HepG2 (cell line): ENCODE measurements at regions not wholly inside any gene's neighbourhood (a gene's known extent, or its start where the extent isn't known, plus 50 kb on each side); places are given as distances from the start of the nearest gene placed in this dataset.

Experiments
- ATAC-seq: fragments of 200-7000 bp; cut with Tn5 transposase; 3 replicates; pipeline ENCODE4 v1.9.1; 2020; ENCODE audit warnings: mild to moderate bottlenecking, moderate library complexity
- BruUV-seq: library from RNA; stranded (reverse); fragments of 400-500 nt; replicated peaks from 2 replicates; lab custom pipeline; 2021; lab: Mats Ljungman, UMichigan
- CTCF ChIA-PET: fragments of 300-600 bp; formaldehyde crosslinking; extraction: SDS; loops from one replicate; lab custom pipeline; 2021; ENCODE audit warnings: low total read pairs, inconsistent platforms, low intra/inter-chr PET ratio; lab: Yijun Ruan, JAX
- POLR2A ChIA-PET: fragments of 350-600 bp; sonication (Branson Sonifier 250); formaldehyde crosslinking; loops from one replicate; lab custom pipeline; 2020; ENCODE audit warnings: antibody characterized with exemption, inconsistent platforms; lab: Yijun Ruan, JAX
- DNase-seq: peaks from one replicate; pipeline ENCODE4 v3.0.0-alpha.2; 2015; ENCODE audit warnings: low spot score
- FAIRE-seq: peaks from 3 replicates; lab custom pipeline; 2011; peaks lifted over from hg19 to GRCh38; lab: Jason Lieb, UNC
- H2AFZ ChIP-seq: one replicate; pipeline ENCODE4 v1.6.1; 2011; ENCODE audit warnings: low read length, inconsistent platforms
- H3K27ac ChIP-seq: fragments of 300-600 bp; 3 replicates; pipeline ENCODE4 v1.8.0; 2011; ENCODE audit warnings: mixed run types, mild to moderate bottlenecking, mixed read lengths, low read length, inconsistent platforms; ENCODE audit not compliant: insufficient read depth; ENCODE audit errors: extremely low read length
- H3K27me3 ChIP-seq, 2 experiments: fragments of 200-600 bp in 1 of 2; 2 replicates in 1 of 2; 3 replicates in 1 of 2; pipeline versions ENCODE4 v1.6.0 to v1.8.0; 2011; ENCODE audit warnings: low read length in 2 of 2, mild to moderate bottlenecking in 2 of 2, moderate library complexity in 2 of 2, inconsistent platforms in 1 of 2; ENCODE audit not compliant: insufficient read depth in 2 of 2, control insufficient read depth in 1 of 2
- H3K36me3 ChIP-seq, 2 experiments: fragments of 200-600 bp in 1 of 2; replicated peaks in 1 of 2; 2 replicates in 1 of 2; 3 replicates in 1 of 2; pipeline versions ENCODE4 v1.5.1 to v1.8.0; 2011; ENCODE audit warnings: low read length in 2 of 2, inconsistent platforms in 1 of 2; ENCODE audit not compliant: insufficient read depth in 2 of 2, control insufficient read depth in 1 of 2
- H3K4me1 ChIP-seq: 2 replicates; pipeline ENCODE4 v1.5.1; 2012; ENCODE audit warnings: low read length, inconsistent platforms; ENCODE audit not compliant: insufficient read depth
- H3K4me2 ChIP-seq: 2 replicates; pipeline ENCODE4 v1.6.0; 2011; ENCODE audit warnings: low read depth, low read length, inconsistent platforms
- H3K4me3 ChIP-seq, 3 experiments: fragments of 200-600 bp in 1 of 3; sonication (generic), shearing (Covaris generic) in 1 of 3; replicated peaks in 1 of 3; 2 replicates each; pipeline ENCODE4 v1.5.1; 2011 to 2016; ENCODE audit warnings: low read length in 3 of 3, inconsistent platforms in 2 of 3, low read depth in 2 of 3, mild to moderate bottlenecking in 2 of 3, control low read depth in 1 of 3, mixed read lengths in 1 of 3; ENCODE audit not compliant: insufficient read depth in 1 of 3
- H3K79me2 ChIP-seq: one replicate; pipeline ENCODE4 v1.6.1; 2011; ENCODE audit warnings: low read length, inconsistent platforms; ENCODE audit not compliant: insufficient read depth
- H3K9ac ChIP-seq: 2 replicates; pipeline ENCODE4 v1.6.0; 2011; ENCODE audit warnings: mild to moderate bottlenecking, low read depth, low read length, inconsistent platforms; ENCODE audit not compliant: insufficient read depth
- H3K9me3 ChIP-seq: 2 replicates; pipeline ENCODE4 v1.5.1; 2012; ENCODE audit warnings: mild to moderate bottlenecking, low read length
- H4K20me1 ChIP-seq: 2 replicates; pipeline ENCODE4 v1.6.0; 2011; ENCODE audit warnings: inconsistent platforms, mild to moderate bottlenecking, low read length, moderate library complexity; ENCODE audit not compliant: insufficient read depth
- ATAD3A ChIP-seq: sonication (generic); formaldehyde crosslinking; IDR thresholded peaks from 2 replicates; pipeline ENCODE4 v1.4.0; 2020; ENCODE audit warnings: missing genetic modification reagents
- ISL2 ChIP-seq: sonication (generic); formaldehyde crosslinking; IDR thresholded peaks from 2 replicates; pipeline ENCODE4 v1.5.0; 2020; ENCODE audit warnings: missing genetic modification reagents
- MED8 ChIP-seq: sonication (generic); formaldehyde crosslinking; IDR thresholded peaks from 2 replicates; pipeline ENCODE4 v1.8.1; 2023; ENCODE audit warnings: mild to moderate bottlenecking, missing genetic modification reagents; ENCODE audit not compliant: insufficient replicate concordance
- MYC ChIP-seq: sonication (generic); formaldehyde crosslinking; IDR thresholded peaks from 2 replicates; pipeline ENCODE4 v1.9.0; 2021; ENCODE audit warnings: missing genetic modification reagents, borderline replicate concordance
- MYNN ChIP-seq: sonication (generic); formaldehyde crosslinking; IDR thresholded peaks from 2 replicates; pipeline ENCODE4 v1.4.0; 2020; ENCODE audit warnings: mild to moderate bottlenecking, low read depth, missing genetic modification reagents
- SNAPC2 ChIP-seq: sonication (generic); formaldehyde crosslinking; IDR thresholded peaks from 2 replicates; pipeline ENCODE4 v1.8.1; 2022; ENCODE audit warnings: mild to moderate bottlenecking, missing genetic modification reagents
- SNAPC5 ChIP-seq: sonication (generic); formaldehyde crosslinking; IDR thresholded peaks from 2 replicates; pipeline ENCODE4 v1.8.1; 2023; ENCODE audit warnings: mild to moderate bottlenecking, missing genetic modification reagents, borderline replicate concordance
- SRSF4 ChIP-seq: fragments of 200-400 bp; formaldehyde crosslinking; IDR thresholded peaks from one replicate; pipeline ENCODE4 v1.6.1; 2018; ENCODE audit warnings: mild to moderate bottlenecking, low read depth, low read length, moderate library complexity; ENCODE audit not compliant: poor library complexity, severe bottlenecking
- SRY ChIP-seq: sonication (generic); formaldehyde crosslinking; IDR thresholded peaks from 2 replicates; pipeline ENCODE4 v1.8.0; 2022; ENCODE audit warnings: mild to moderate bottlenecking, missing genetic modification reagents
- TCF7L2 ChIP-seq: IDR thresholded peaks from 2 replicates; pipeline ENCODE4 v1.6.1; 2011; ENCODE audit warnings: mild to moderate bottlenecking, low read depth, low read length, moderate library complexity
- ZBTB38 ChIP-seq: sonication (generic); formaldehyde crosslinking; IDR thresholded peaks from 2 replicates; pipeline ENCODE4 v1.5.1; 2020; ENCODE audit warnings: mild to moderate bottlenecking, missing genetic modification reagents
- ZNF138 ChIP-seq: sonication (generic); formaldehyde crosslinking; IDR thresholded peaks from 2 replicates; pipeline ENCODE4 v1.5.0; 2020; ENCODE audit warnings: mild to moderate bottlenecking, low read depth, missing genetic modification reagents
- ZNF207 ChIP-seq: fragments of 450-650 bp; IDR thresholded peaks from 2 replicates; pipeline ENCODE4 v1.6.1; 2016; ENCODE audit warnings: antibody characterized with exemption, borderline replicate concordance
- ZNF326 ChIP-seq: sonication (generic); formaldehyde crosslinking; IDR thresholded peaks from 2 replicates; pipeline ENCODE4 v1.4.0; 2020; ENCODE audit warnings: missing genetic modification reagents, borderline replicate concordance
- ZNF878 ChIP-seq: sonication (generic); formaldehyde crosslinking; IDR thresholded peaks from 2 replicates; pipeline ENCODE4 v1.8.1; 2023; ENCODE audit warnings: mild to moderate bottlenecking, missing genetic modification reagents, moderate library complexity
- ZSCAN25 ChIP-seq: sonication (generic); formaldehyde crosslinking; IDR thresholded peaks from 2 replicates; pipeline ENCODE4 v1.8.0; 2022; ENCODE audit warnings: mild to moderate bottlenecking, missing genetic modification reagents
- WGBS: methylation state at CpG from one replicate; pipeline ENCODE4 v1.1.6; 2017; ENCODE audit warnings: low lambda C conversion rate; 5-methylcytosine and 5-hydroxymethylcytosine counted together
- in situ Hi-C: cut with HindIII; loops from 2 replicates; pipeline ENCODE4 v1.10.0; 2017; ENCODE audit warnings: low pct_unique_long_range_greater_than_20kb; ENCODE audit not compliant: extremely low pct_ligation_motif_present
- intact Hi-C: fragments of 100-400 bp; cut with micrococcal nuclease; formaldehyde crosslinking; loops from one replicate; pipeline ENCODE4 v1.10.0; 2022; ENCODE audit not compliant: unreplicated experiment
- TF ChIP-seq, protein P1 (sequence below): IDR thresholded peaks from 2 replicates; pipeline ENCODE4 v1.6.1; 2012; ENCODE audit warnings: inconsistent platforms
- TF ChIP-seq, protein P2 (sequence below): fragments of 450-650 bp; IDR thresholded peaks from 2 replicates; pipeline ENCODE4 v1.6.1; 2016

DNA sequence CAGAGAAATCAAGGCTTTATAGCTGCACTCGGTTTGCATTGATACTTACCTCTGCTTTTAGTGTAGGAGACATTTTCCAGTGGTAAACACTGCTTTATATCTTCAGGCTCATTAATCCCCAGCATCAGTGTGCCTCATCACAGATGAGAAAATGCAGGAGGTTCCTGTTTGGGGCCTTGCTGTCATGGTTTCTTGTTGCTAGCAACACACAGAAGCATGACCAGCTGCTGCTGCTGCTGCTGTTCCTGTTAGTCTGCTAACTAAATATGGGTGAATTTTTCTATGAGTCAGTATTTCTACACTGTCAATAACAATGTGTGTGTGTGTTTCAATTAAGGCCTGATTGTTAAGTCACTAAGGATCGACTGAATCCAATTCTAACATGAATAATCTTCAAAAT, 85.8 kb upstream of the RGS1 start:
- no peaks in the 10 kb centered on the region for H4K20me1 ChIP-seq
- WGBS = 6% methylated on average over 2 of the region's 2 CpGs
- in situ Hi-C loops (loop anchor here (25.0 kb wide), 1 partner anchor 273 kb away; no protein-coding TSS in a partner anchor), intact Hi-C loops (no loop called here)
- no TSS peak for BruUV-seq
- TF ChIP-seq SNAPC2 (CRISPR knock-in tag) = no peak
- no peak for TF ChIP-seq MYNN (CRISPR knock-in tag)
- no peak for TF ChIP-seq MED8 (CRISPR knock-in tag)
- no peak for TF ChIP-seq ISL2 (CRISPR knock-in tag)
- no peak for TF ChIP-seq ZNF207
- no peak for TF ChIP-seq SNAPC5 (CRISPR knock-in tag)
- no peak for TF ChIP-seq MYC (CRISPR knock-in tag)
- no peak for TF ChIP-seq TCF7L2
- no peak for TF ChIP-seq SRY (CRISPR knock-in tag)
- no peak for TF ChIP-seq ZNF138
- TF ChIP-seq, protein P1, sequence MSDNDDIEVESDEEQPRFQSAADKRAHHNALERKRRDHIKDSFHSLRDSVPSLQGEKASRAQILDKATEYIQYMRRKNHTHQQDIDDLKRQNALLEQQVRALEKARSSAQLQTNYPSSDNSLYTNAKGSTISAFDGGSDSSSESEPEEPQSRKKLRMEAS = no peak
- no peak for TF ChIP-seq ZNF878 (CRISPR knock-in tag)
- TF ChIP-seq SRSF4 = no peak
- TF ChIP-seq ATAD3A (CRISPR knock-in tag) = no peak
- TF ChIP-seq, protein P2, sequence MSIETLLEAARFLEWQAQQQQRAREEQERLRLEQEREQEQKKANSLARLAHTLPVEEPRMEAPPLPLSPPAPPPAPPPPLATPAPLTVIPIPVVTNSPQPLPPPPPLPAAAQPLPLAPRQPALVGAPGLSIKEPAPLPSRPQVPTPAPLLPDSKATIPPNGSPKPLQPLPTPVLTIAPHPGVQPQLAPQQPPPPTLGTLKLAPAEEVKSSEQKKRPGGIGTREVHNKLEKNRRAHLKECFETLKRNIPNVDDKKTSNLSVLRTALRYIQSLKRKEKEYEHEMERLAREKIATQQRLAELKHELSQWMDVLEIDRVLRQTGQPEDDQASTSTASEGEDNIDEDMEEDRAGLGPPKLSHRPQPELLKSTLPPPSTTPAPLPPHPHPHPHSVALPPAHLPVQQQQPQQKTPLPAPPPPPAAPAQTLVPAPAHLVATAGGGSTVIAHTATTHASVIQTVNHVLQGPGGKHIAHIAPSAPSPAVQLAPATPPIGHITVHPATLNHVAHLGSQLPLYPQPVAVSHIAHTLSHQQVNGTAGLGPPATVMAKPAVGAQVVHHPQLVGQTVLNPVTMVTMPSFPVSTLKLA = no peak
- no peak for TF ChIP-seq ZSCAN25
- no peak for TF ChIP-seq ZBTB38 (CRISPR knock-in tag)
- no peak for TF ChIP-seq ZNF326
- no peak overlapping the region for H3K4me3 ChIP-seq
- ATAC-seq = no peak
- CTCF ChIA-PET = no interaction called here
- H3K4me1 ChIP-seq = no peaks in the 10 kb centered on the region
- H3K36me3 ChIP-seq = no peaks in the 10 kb centered on the region
- no peaks in the 10 kb centered on the region for H3K9me3 ChIP-seq
- FAIRE-seq = no peak
- H3K4me2 ChIP-seq = no peak overlapping the region
- H2AFZ ChIP-seq = no peak overlapping the region
- POLR2A ChIA-PET = no interaction called here
- H3K9ac ChIP-seq = no peak overlapping the region
- H3K27me3 ChIP-seq = no peaks in the 10 kb centered on the region
- H3K79me2 ChIP-seq = no peaks in the 10 kb centered on the region
- no peak overlapping the region for H3K27ac ChIP-seq
- DNase-seq = no peak
